Kidney (tissue), 13 donors: ENCODE measurements at regions not wholly inside any gene's neighbourhood (a gene's known extent, or its start where the extent isn't known, plus 50 kb on each side); places are given as distances from the start of the nearest gene placed in this dataset.

Experiments
- DNase-seq, 5 donors: peaks; one replicate each; pipeline ENCODE4 v3.0.0-alpha.2; 2013 to 2020
- FAIRE-seq: peaks from 2 replicates; lab custom pipeline; 2012; peaks lifted over from hg19 to GRCh38; lab: Jason Lieb, UNC
- H3K27ac ChIP-seq, 2 donors: one replicate each; pipeline ENCODE4 v1.7.0; 2013; ENCODE audit warnings: low read depth in 2 of 2, low read length in 2 of 2, inconsistent platforms in 1 of 2
- H3K27me3 ChIP-seq: one replicate; pipeline ENCODE4 v1.7.1; 2013; ENCODE audit warnings: low read length, inconsistent platforms; ENCODE audit not compliant: control insufficient read depth, insufficient read depth
- H3K36me3 ChIP-seq, 3 donors: one replicate each; pipeline versions ENCODE4 v1.7.0 to v1.7.1; 2013; ENCODE audit warnings: low read length in 3 of 3, control low read depth in 1 of 3, inconsistent platforms in 1 of 3; ENCODE audit not compliant: insufficient read depth in 3 of 3, control insufficient read depth in 2 of 3
- H3K4me1 ChIP-seq, 3 donors: one replicate each; pipeline versions ENCODE4 v1.7.0 to v1.7.1; 2013; ENCODE audit warnings: low read length in 3 of 3, inconsistent platforms in 1 of 3, low read depth in 1 of 3; ENCODE audit not compliant: control insufficient read depth in 2 of 3, insufficient read depth in 2 of 3
- H3K4me3 ChIP-seq, 3 donors: one replicate each; pipeline versions ENCODE4 v1.7.0 to v1.8.1; 2013; ENCODE audit warnings: low read length in 3 of 3, control low read depth in 1 of 3, inconsistent platforms in 1 of 3
- H3K9ac ChIP-seq, 3 donors: one replicate each; pipeline versions ENCODE4 v1.7.0 to v1.7.1; 2013; ENCODE audit warnings: low read length in 3 of 3, control low read depth in 1 of 3, inconsistent platforms in 1 of 3
- H3K9me3 ChIP-seq, 3 donors: one replicate each; pipeline versions ENCODE4 v1.7.0 to v1.7.1; 2013; ENCODE audit warnings: low read length in 3 of 3, control low read depth in 1 of 3, inconsistent platforms in 1 of 3; ENCODE audit not compliant: control insufficient read depth in 2 of 3, insufficient read depth in 1 of 3
- intact Hi-C: fragments of 100-400 bp; cut with DNase I; formaldehyde crosslinking; loops from one replicate; pipeline ENCODE4 v1.11.1; 2022
- TF ChIP-seq, protein P1 (sequence below): IDR thresholded peaks from 3 replicates; pipeline ENCODE4 v1.5.1; 2012; ENCODE audit warnings: mild to moderate bottlenecking, moderate library complexity, borderline replicate concordance; ENCODE audit not compliant: insufficient read depth; ENCODE audit errors: extremely low read depth
- donor health status: control.
- donor health status: control.
- donor health status: control.
- donor health status: control.
- donor health status: control.
- donor health status: DM: yes; HTN: yes; CAD: no.
- donor health status: Normal renal cell carcinoma (clear cell type).

DNA sequence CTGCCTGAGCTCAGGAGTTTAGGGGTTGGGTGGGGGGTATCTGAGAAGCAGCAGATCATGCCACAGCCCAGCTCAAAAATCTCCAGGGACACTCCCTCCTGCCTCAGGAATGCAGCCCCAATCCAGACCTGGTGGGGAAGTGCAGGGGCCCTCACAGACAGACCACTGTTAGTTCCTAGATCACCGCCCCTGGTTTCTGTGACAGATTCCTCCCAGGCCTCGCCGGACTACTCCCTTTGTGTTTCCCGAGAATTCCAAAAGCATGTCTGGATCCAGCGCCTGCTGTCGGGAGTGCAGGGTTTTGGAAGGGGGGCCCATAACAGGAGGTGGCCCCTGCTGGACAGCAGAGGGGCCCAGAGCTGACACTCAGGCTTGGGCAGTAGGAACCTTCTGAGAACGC lies 74.5 kb downstream of the CTSL start:
- Histone ChIP-seq H3K9me3 (no peaks in the 10 kb centered on the region), H3K27ac (no peak overlapping the region), H3K36me3 (no peaks in the 10 kb centered on the region), H3K27me3 (no peaks in the 10 kb centered on the region), H3K9ac (no peak overlapping the region), H3K4me3 (no peak overlapping the region), H3K4me1 (no peaks in the 10 kb centered on the region)
- TF ChIP-seq, protein P1, sequence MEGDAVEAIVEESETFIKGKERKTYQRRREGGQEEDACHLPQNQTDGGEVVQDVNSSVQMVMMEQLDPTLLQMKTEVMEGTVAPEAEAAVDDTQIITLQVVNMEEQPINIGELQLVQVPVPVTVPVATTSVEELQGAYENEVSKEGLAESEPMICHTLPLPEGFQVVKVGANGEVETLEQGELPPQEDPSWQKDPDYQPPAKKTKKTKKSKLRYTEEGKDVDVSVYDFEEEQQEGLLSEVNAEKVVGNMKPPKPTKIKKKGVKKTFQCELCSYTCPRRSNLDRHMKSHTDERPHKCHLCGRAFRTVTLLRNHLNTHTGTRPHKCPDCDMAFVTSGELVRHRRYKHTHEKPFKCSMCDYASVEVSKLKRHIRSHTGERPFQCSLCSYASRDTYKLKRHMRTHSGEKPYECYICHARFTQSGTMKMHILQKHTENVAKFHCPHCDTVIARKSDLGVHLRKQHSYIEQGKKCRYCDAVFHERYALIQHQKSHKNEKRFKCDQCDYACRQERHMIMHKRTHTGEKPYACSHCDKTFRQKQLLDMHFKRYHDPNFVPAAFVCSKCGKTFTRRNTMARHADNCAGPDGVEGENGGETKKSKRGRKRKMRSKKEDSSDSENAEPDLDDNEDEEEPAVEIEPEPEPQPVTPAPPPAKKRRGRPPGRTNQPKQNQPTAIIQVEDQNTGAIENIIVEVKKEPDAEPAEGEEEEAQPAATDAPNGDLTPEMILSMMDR, result no peak
- intact Hi-C loops, result no loop called here
- FAIRE-seq, result no peak
- no peak for DNase-seq

DNA sequence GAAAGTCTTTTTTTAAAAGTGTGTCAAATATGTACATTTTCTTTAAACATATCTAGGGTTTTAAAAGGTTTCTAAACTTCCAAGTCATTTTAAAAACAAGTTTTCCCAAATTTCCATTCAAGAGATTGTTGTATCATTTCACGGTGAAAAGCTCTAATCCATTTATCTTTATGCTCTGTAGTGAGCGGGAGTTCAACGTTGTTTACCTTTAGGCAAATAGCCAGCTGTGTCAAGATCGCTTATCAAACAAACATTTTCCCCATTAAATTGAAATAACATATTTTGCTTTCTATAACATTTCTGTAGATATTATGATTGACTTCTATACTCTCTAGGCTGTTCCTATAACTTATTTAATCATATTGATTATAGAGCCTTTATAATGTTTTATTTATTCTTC lies 75.1 kb downstream of the CTSL start:
- H3K27ac ChIP-seq, result no peak overlapping the region
- H3K4me1 ChIP-seq, result no peaks in the 10 kb centered on the region
- no peak overlapping the region for H3K9ac ChIP-seq
- FAIRE-seq (no peak), DNase-seq (no peak)
- H3K36me3 ChIP-seq, result no peaks in the 10 kb centered on the region
- no peak overlapping the region for H3K4me3 ChIP-seq
- TF ChIP-seq, protein P1, result no peak
- intact Hi-C loops, result no loop called here
- H3K9me3 ChIP-seq, result no peaks in the 10 kb centered on the region
- H3K27me3 ChIP-seq, result no peaks in the 10 kb centered on the region

DNA sequence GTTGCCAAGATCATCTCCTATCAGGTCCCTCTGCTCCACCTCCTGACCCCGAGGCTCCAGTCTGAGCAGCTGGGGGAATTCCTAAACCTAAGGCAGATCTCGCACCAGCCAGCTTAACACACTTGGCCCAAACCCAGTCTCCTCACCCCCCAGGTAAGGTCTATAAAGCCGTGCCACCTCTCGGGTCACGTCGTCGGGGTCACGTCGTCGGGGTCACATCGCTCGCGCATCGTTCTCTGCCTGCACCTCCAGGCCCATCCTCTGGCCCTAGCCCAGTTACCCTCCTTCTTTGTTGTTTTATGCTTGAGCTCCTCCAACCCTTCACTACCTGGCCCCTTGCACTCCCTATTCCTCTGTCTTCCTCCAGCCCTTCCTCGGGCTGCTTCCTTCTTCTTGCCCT lies 77.2 kb downstream of the CTSL start:
- Histone ChIP-seq H3K4me3 (no peak overlapping the region), H3K9me3 (no peaks in the 10 kb centered on the region)
- no peak for FAIRE-seq

More for the DNA sequence above, 77.2 kb downstream of the CTSL start:
- TF ChIP-seq, protein P1, result no peak
- Histone ChIP-seq H3K9ac (no peak overlapping the region), H3K27ac (no peak overlapping the region), H3K36me3 (no peaks in the 10 kb centered on the region), H3K4me1 (no peaks in the 10 kb centered on the region), H3K27me3 (no peaks in the 10 kb centered on the region)
- intact Hi-C loops, result no loop called here
- no peak for DNase-seq
